ENCODE measurements at regions not wholly inside any gene's neighbourhood (a gene's known extent, or its start where the extent isn't known, plus 50 kb on each side); places are given as distances from the start of the nearest gene placed in this dataset.

DNA sequence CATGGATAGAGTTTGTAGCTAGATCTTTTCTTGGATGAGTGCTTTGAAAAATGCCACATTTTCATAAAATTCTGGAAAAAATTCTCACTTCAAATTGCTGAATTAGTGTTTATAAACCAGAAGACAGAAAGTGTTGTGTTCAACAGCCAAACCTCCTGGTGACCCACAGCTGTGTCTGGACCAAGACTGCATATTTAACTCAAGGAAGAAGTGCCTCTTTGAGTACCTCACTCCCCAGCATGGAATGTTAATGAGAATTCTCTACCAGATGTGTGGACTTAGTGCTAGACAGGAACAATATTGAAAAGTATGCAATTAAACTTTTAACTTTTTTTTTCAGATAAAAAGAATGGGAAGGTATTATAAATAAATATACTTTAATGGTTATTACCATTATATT is 609.3 kb downstream of the COL12A1 start:
- TF ChIP-seq CTCF (IDR thresholded peaks at IDR 0.05; ENCODE audit: borderline replicate concordance, extremely low read depth, low read length, poor library complexity, severe bottlenecking) (no peak), EZH2 (IDR thresholded peaks at IDR 0.05; ENCODE audit: borderline replicate concordance, low read depth, low read length, severe bottlenecking) (no peak)
